CD4-positive, alpha-beta T cell treated with Interleukin-2 at 100 ng/mL for 4 hours (primary cell): ENCODE measurements at regions not wholly inside any gene's neighbourhood (a gene's known extent, or its start where the extent isn't known, plus 50 kb on each side); places are given as distances from the start of the nearest gene placed in this dataset.

Source experiments
- DNase-seq: peaks from one replicate; pipeline ENCODE4 v3.0.0-alpha.2; 2020; ENCODE audit warnings: low spot score

- no peak for DNase-seq
Measured at GRCh38 chr19:5392486-5392885, 51.9 kb upstream of the PTPRS start.

GRCh38 chr19:5393088-5393487 lies 52.5 kb upstream of the PTPRS start:
- DNase-seq, result no peak

GRCh38 chr19:5394551-5395505 lies 54.2 kb upstream of the PTPRS start:
- no peak for DNase-seq

- DNase-seq, result no peak
Measured at GRCh38 chr19:5395556-5395955, 54.9 kb upstream of the PTPRS start.

GRCh38 chr19:5396096-5396939 lies 55.7 kb upstream of the PTPRS start:
- no peak for DNase-seq

GRCh38 chr19:5396963-5397362 lies 56.4 kb upstream of the PTPRS start:
- no peak for DNase-seq

- no peak for DNase-seq
Measured at GRCh38 chr19:5397804-5398692, 57.2 kb upstream of the ZNRF4 start.

- DNase-seq, result no peak
Measured at GRCh38 chr19:5398693-5399057, 56.5 kb upstream of the ZNRF4 start.

- DNase-seq, result peak; percentile 26
Measured at GRCh38 chr19:5403968-5404640, 51.1 kb upstream of the ZNRF4 start.
